Gastroesophageal sphincter (tissue), 4 donors: ENCODE measurements at regions not wholly inside any gene's neighbourhood (a gene's known extent, or its start where the extent isn't known, plus 50 kb on each side); places are given as distances from the start of the nearest gene placed in this dataset.

ENCODE experiments used
- ATAC-seq: fragments of 150-250 bp; one replicate; pipeline ENCODE4 v1.9.1; 2016; ENCODE audit warnings: mild to moderate bottlenecking, moderate library complexity
- H3K27ac ChIP-seq, 4 donors: fragments of 200-600 bp; sonication (generic) in 3 of 4; 1 replicate in 3 of 4; 2 replicates in 1 of 4; pipeline ENCODE4 v1.5.1; 2016 to 2019
- H3K27me3 ChIP-seq: fragments of 200-600 bp; sonication (generic); one replicate; pipeline ENCODE4 v1.5.1; 2019
- H3K36me3 ChIP-seq, 2 donors: fragments of 200-600 bp; sonication (generic); one replicate each; pipeline ENCODE4 v1.5.1; 2019; ENCODE audit warnings: control low read depth in 1 of 2
- H3K4me1 ChIP-seq, 3 donors: fragments of 200-600 bp; sonication (generic); 1 replicate in 2 of 3; 2 replicates in 1 of 3; pipeline ENCODE4 v1.5.1; 2016 to 2019; ENCODE audit warnings: control low read depth in 2 of 3
- H3K4me3 ChIP-seq, 2 donors: fragments of 200-600 bp; sonication (generic); one replicate each; pipeline ENCODE4 v1.5.1; 2019; ENCODE audit warnings: mild to moderate bottlenecking in 1 of 2, moderate library complexity in 1 of 2
- H3K9me3 ChIP-seq, 3 donors: fragments of 200-600 bp; sonication (generic); one replicate each; pipeline ENCODE4 v1.5.1; 2017 to 2019; ENCODE audit warnings: control low read depth in 2 of 3
- EP300 ChIP-seq: sonication (generic); formaldehyde crosslinking; IDR thresholded peaks from one replicate; pipeline ENCODE4 v1.6.1; 2017; ENCODE audit warnings: antibody characterized with exemption, mild to moderate bottlenecking
- POLR2A ChIP-seq, 2 donors: fragments of 450-650 bp; IDR thresholded peaks; one replicate each; pipeline ENCODE4 v1.6.1; 2017; ENCODE audit warnings: antibody characterized with exemption in 2 of 2, mild to moderate bottlenecking in 2 of 2, moderate library complexity in 1 of 2
- POLR2AphosphoS5 ChIP-seq: sonication (generic); formaldehyde crosslinking; IDR thresholded peaks from one replicate; pipeline ENCODE4 v1.6.1; 2017; ENCODE audit warnings: antibody characterized with exemption
- WGBS, 2 donors: methylation state at CpG; one replicate each; pipeline ENCODE4 v1.1.5; 2018; ENCODE audit warnings: low coverage in 1 of 2; 5-methylcytosine and 5-hydroxymethylcytosine counted together
- TF ChIP-seq, protein P1 (sequence below), 4 experiments: fragments of 200-600 bp in 2 of 4; fragments of 450-650 bp in 2 of 4; sonication (generic) in 1 of 4; IDR thresholded peaks; one replicate each; pipeline ENCODE4 v1.5.1; 2017 to 2019; ENCODE audit warnings: antibody characterized with exemption in 4 of 4, mild to moderate bottlenecking in 2 of 4, moderate library complexity in 2 of 4

DNA sequence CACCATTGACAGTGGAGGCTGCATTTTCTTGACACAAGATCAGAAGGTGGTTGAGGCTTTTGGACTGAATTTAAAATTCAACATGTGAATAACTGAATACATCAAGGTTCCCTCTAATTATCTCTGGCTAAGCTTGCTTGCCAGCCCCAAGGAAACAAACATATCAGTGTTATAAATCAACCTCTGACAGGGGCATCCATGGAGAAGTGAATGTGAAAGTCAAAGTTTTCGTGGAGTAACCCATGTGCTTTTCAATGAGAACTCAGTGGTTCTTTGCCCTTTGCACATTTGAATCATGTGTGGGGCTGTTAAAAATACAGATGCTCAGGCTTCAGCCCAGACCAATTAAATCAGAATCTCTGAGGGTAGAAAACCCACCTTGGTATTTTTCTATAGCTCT, 128.9 kb downstream of the LRRC70 start:
- no peaks in the 10 kb centered on the region for H3K36me3 ChIP-seq
- no peak for TF ChIP-seq POLR2AphosphoS5
- no peak overlapping the region for H3K27ac ChIP-seq
- H3K4me3 ChIP-seq = no peak overlapping the region
- H3K4me1 ChIP-seq = no peaks in the 10 kb centered on the region
- ATAC-seq = no peak
- WGBS, 2 donors = no CpG with 5 or more reads among the region's 1 CpG
- H3K27me3 ChIP-seq = no peaks in the 10 kb centered on the region
- H3K9me3 ChIP-seq = peaks cover 0 to 10% (median 0%) of the 10 kb centered on the region in 3 donors

DNA sequence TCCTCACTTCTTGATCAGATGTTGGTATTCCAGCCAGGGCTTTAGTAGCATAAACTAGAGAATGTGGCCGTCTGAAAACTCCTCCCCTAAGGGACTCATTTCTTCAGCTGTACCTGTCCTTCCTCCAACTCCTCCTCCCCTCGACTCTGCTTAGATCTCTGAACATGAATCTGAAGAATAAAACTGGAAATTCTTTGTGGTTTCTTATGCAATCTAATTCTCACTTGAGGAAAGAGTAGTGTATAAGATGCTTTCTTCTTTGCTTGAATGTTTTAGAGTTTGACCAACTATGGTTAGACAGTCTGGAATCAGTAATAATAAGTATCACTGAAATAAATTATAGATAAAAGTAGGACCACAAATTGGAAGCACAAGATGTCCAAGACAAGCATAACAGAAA, 128.5 kb downstream of the LRRC70 start:
- TF ChIP-seq POLR2AphosphoS5 (no peak), POLR2A (IDR thresholded peaks at IDR 0.05) (no peak), EP300 (no peak)
- TF ChIP-seq, protein P1, sequence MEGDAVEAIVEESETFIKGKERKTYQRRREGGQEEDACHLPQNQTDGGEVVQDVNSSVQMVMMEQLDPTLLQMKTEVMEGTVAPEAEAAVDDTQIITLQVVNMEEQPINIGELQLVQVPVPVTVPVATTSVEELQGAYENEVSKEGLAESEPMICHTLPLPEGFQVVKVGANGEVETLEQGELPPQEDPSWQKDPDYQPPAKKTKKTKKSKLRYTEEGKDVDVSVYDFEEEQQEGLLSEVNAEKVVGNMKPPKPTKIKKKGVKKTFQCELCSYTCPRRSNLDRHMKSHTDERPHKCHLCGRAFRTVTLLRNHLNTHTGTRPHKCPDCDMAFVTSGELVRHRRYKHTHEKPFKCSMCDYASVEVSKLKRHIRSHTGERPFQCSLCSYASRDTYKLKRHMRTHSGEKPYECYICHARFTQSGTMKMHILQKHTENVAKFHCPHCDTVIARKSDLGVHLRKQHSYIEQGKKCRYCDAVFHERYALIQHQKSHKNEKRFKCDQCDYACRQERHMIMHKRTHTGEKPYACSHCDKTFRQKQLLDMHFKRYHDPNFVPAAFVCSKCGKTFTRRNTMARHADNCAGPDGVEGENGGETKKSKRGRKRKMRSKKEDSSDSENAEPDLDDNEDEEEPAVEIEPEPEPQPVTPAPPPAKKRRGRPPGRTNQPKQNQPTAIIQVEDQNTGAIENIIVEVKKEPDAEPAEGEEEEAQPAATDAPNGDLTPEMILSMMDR (IDR thresholded peaks at IDR 0.05) = no peak
- Histone ChIP-seq H3K9me3 (peaks cover 0 to 10% (median 0%) of the 10 kb centered on the region in 3 donors), H3K4me1 (no peaks in the 10 kb centered on the region), H3K27ac (no peak overlapping the region), H3K36me3 (no peaks in the 10 kb centered on the region), H3K4me3 (no peak overlapping the region), H3K27me3 (no peaks in the 10 kb centered on the region)
- no peak for ATAC-seq
- WGBS, 2 donors = 35% methylated on average over 2 of the region's 2 CpGs; no CpG with 5 or more reads in 1 of the 2 donors

DNA sequence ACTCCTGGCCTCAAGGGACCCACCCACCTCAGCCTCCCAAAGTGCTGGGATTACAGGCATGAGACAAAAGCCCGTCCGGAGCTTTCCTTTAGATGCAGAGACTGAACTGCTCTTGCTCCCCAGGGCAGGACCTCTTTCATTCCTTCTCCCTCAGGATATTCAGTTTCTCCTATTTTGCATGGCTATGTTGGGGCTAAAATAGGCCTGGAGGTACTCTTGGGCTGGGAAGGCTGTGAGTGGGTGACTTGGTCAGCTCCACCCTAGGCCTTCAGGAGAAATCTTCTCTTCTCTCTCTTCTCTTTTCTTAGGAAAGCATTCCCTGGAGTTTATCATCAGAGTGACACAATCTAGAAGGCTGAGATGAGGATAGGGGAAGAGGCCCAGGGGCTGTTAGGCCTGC, 126.4 kb downstream of the LRRC70 start:
- no peaks in the 10 kb centered on the region for H3K27me3 ChIP-seq
- no peaks in the 10 kb centered on the region for H3K36me3 ChIP-seq
- H3K9me3 ChIP-seq = peaks cover 0 to 10% (median 0%) of the 10 kb centered on the region in 3 donors
- H3K4me3 ChIP-seq = no peak overlapping the region
- ATAC-seq = no peak
- no peak overlapping the region for H3K27ac ChIP-seq
- WGBS, 2 donors = no CpG with 5 or more reads among the region's 2 CpGs
- H3K4me1 ChIP-seq = no peaks in the 10 kb centered on the region
- TF ChIP-seq POLR2A (IDR thresholded peaks at IDR 0.05) (no peak), POLR2AphosphoS5 (no peak), EP300 (no peak)
- TF ChIP-seq, protein P1 (IDR thresholded peaks at IDR 0.05) = no peak

DNA sequence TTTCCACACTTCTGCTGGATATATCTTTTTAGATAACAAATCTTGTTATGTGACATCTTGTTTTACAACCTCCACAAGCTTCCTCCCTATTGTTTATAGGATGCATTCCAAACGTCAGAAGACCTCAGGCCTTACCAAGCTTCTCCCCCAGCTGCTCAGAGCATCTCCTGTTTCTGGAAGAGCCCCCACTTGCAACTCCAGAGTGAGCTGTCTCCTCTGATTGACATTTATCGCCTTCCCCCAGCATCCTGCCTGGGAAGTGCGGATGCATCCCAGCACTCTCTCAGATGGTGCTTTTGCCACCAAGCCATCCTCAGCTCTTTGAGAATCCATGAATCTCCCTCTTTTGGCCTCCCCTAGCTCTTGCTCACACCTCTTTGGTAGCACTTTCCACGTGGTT, 123.5 kb downstream of the LRRC70 start:
- TF ChIP-seq, protein P1 (IDR thresholded peaks at IDR 0.05) = no peak
- no peaks in the 10 kb centered on the region for H3K9me3 ChIP-seq
- ATAC-seq = no peak
- no peaks in the 10 kb centered on the region for H3K36me3 ChIP-seq
- WGBS, 2 donors = 46 to 57% methylated on average over 4 of the region's 4 CpGs
- H3K4me1 ChIP-seq = no peaks in the 10 kb centered on the region
- no peak overlapping the region for H3K27ac ChIP-seq
- H3K27me3 ChIP-seq = no peaks in the 10 kb centered on the region
- H3K4me3 ChIP-seq = no peak overlapping the region

DNA sequence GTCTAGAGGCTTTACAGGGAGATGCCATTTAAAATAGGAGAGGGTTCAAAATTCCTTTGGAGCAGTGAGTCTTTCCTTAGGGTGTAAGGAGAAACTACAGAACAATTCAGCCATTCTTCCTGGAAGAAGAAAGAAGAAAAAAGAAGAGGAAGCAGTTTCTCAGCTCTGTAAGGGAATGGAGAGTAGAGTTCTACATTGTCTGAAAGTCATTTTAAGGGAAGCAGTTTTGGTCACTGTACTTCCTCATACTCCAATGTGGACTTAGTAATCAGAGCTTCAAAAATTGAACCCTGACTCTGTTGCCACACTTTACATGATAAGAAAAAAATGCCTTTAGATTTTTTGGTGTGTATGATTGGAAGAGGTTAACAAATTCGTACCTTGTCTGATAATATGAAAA, 122.4 kb downstream of the LRRC70 start:
- no peak overlapping the region for H3K4me3 ChIP-seq
- H3K27ac ChIP-seq = no peak overlapping the region
- H3K36me3 ChIP-seq = no peaks in the 10 kb centered on the region
- H3K4me1 ChIP-seq = no peaks in the 10 kb centered on the region
- no peaks in the 10 kb centered on the region for H3K9me3 ChIP-seq
- TF ChIP-seq, protein P1 (IDR thresholded peaks at IDR 0.05) = no peak
- TF ChIP-seq POLR2AphosphoS5 (no peak), EP300 (no peak), POLR2A (IDR thresholded peaks at IDR 0.05) (no peak)
- 77 to 82% methylated on average over 1 of the region's 1 CpG for WGBS, 2 donors
- no peak for ATAC-seq
- no peaks in the 10 kb centered on the region for H3K27me3 ChIP-seq

DNA sequence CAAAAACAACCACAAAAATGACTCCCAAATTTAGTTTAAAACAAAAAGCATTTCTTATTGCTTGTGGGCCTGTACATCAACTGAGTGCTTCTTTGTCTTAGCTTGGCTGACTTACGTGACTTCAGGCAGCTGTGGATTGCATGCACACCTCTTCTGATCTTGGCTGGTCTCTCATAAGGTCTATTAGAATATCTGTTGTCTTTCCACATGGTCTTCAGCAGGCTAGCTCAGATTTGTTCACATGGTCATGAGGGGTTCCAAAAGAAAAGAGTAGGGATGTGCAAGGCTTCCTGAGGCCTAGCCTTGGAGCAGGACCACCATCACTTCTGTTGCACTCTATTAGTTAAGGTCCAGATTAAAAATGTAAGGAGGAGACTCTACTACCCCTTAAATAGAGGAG, 120.1 kb downstream of the LRRC70 start:
- H3K27ac ChIP-seq = no peak overlapping the region
- WGBS, 2 donors = 31 to 100% methylated on average over 1 of the region's 1 CpG
- ATAC-seq = no peak
- TF ChIP-seq POLR2AphosphoS5 (no peak), POLR2A (IDR thresholded peaks at IDR 0.05) (no peak), EP300 (no peak)
- TF ChIP-seq, protein P1 (IDR thresholded peaks at IDR 0.05) = no peak
- no peaks in the 10 kb centered on the region for H3K9me3 ChIP-seq
- H3K27me3 ChIP-seq = no peaks in the 10 kb centered on the region
- H3K4me1 ChIP-seq = no peaks in the 10 kb centered on the region
- H3K4me3 ChIP-seq = no peak overlapping the region
- no peaks in the 10 kb centered on the region for H3K36me3 ChIP-seq
